Activated CD8-positive, alpha-beta T cell treated with anti-CD3 and anti-CD28 coated beads for 36 hours (primary cell): ENCODE measurements at regions not wholly inside any gene's neighbourhood (a gene's known extent, or its start where the extent isn't known, plus 50 kb on each side); places are given as distances from the start of the nearest gene placed in this dataset.

ENCODE experiments used
- ATAC-seq: fragments of 200-7000 bp; cut with Tn5 transposase; one replicate; pipeline ENCODE4 v1.10.0; 2021; ENCODE audit warnings: mild to moderate bottlenecking, moderate library complexity
- CTCF ChIA-PET: fragments of 350-600 bp; sonication (Branson Sonifier 250); formaldehyde crosslinking; loops from one replicate; lab custom pipeline; 2021; ENCODE audit warnings: antibody characterized with exemption; lab: Charles Lee
- POLR2A ChIA-PET: fragments of 350-600 bp; sonication (Branson Sonifier 250); formaldehyde crosslinking; loops from one replicate; lab custom pipeline; 2021; ENCODE audit warnings: antibody characterized with exemption; lab: Charles Lee
- DNase-seq: peaks from one replicate; pipeline ENCODE4 v3.0.0-alpha.2; 2020
- H3K27ac Mint-ChIP-seq: one replicate; pipeline ENCODE4 v1.8.0; 2021; ENCODE audit warnings: mild to moderate bottlenecking, mixed read lengths
- H3K27me3 Mint-ChIP-seq: one replicate; pipeline ENCODE4 v1.8.0; 2021; ENCODE audit warnings: mixed read lengths
- H3K36me3 Mint-ChIP-seq: one replicate; pipeline ENCODE4 v1.8.0; 2021; ENCODE audit warnings: low read depth, mixed read lengths
- H3K4me1 Mint-ChIP-seq: one replicate; pipeline ENCODE4 v1.8.0; 2021; ENCODE audit warnings: low read depth, mixed read lengths
- H3K4me3 Mint-ChIP-seq: one replicate; pipeline ENCODE4 v1.8.0; 2021; ENCODE audit warnings: mild to moderate bottlenecking, moderate library complexity, mixed read lengths
- H3K9me3 Mint-ChIP-seq: one replicate; pipeline ENCODE4 v1.8.0; 2021; ENCODE audit warnings: mixed read lengths
- intact Hi-C: fragments of 100-400 bp; cut with micrococcal nuclease; formaldehyde crosslinking; loops from one replicate; pipeline ENCODE4 v1.10.0; 2022
- TF ChIP-seq, protein P1 (sequence below): fragments of 200-600 bp; IDR thresholded peaks from one replicate; pipeline ENCODE4 v1.8.0; 2022; ENCODE audit warnings: antibody characterized with exemption, mild to moderate bottlenecking

DNA sequence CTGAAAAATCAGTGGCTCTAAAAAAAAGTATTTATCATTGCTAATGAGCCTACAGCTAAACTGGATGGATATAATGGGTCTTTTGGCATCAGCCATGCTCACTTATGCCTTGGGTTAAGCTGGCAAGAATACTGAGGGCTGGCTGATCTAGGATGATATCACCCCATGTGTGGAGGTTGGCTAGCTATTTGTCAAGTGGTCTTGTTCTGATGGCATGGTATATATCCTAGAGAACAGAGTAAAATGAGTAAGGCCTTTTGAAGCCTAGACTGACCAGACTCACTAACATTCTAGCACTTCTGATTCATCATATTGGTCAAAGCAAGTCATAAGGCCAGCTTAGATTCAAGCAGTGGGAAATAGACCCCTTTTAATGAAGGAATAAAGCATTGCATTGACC is 383.0 kb downstream of the SLITRK1 start:
- peaks cover 12% of the 10 kb centered on the region for H3K9me3 Mint-ChIP-seq
- TF ChIP-seq, protein P1, sequence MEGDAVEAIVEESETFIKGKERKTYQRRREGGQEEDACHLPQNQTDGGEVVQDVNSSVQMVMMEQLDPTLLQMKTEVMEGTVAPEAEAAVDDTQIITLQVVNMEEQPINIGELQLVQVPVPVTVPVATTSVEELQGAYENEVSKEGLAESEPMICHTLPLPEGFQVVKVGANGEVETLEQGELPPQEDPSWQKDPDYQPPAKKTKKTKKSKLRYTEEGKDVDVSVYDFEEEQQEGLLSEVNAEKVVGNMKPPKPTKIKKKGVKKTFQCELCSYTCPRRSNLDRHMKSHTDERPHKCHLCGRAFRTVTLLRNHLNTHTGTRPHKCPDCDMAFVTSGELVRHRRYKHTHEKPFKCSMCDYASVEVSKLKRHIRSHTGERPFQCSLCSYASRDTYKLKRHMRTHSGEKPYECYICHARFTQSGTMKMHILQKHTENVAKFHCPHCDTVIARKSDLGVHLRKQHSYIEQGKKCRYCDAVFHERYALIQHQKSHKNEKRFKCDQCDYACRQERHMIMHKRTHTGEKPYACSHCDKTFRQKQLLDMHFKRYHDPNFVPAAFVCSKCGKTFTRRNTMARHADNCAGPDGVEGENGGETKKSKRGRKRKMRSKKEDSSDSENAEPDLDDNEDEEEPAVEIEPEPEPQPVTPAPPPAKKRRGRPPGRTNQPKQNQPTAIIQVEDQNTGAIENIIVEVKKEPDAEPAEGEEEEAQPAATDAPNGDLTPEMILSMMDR = no peak
- DNase-seq (no peak), ATAC-seq (no peak)
- no peaks in the 10 kb centered on the region for H3K36me3 Mint-ChIP-seq
- intact Hi-C loops = no loop called here
- H3K4me1 Mint-ChIP-seq = no peaks in the 10 kb centered on the region
- no peaks in the 10 kb centered on the region for H3K27me3 Mint-ChIP-seq
- no peak overlapping the region for H3K27ac Mint-ChIP-seq
- H3K4me3 Mint-ChIP-seq = no peak overlapping the region
- POLR2A ChIA-PET = no interaction called here
- CTCF ChIA-PET = no interaction called here

DNA sequence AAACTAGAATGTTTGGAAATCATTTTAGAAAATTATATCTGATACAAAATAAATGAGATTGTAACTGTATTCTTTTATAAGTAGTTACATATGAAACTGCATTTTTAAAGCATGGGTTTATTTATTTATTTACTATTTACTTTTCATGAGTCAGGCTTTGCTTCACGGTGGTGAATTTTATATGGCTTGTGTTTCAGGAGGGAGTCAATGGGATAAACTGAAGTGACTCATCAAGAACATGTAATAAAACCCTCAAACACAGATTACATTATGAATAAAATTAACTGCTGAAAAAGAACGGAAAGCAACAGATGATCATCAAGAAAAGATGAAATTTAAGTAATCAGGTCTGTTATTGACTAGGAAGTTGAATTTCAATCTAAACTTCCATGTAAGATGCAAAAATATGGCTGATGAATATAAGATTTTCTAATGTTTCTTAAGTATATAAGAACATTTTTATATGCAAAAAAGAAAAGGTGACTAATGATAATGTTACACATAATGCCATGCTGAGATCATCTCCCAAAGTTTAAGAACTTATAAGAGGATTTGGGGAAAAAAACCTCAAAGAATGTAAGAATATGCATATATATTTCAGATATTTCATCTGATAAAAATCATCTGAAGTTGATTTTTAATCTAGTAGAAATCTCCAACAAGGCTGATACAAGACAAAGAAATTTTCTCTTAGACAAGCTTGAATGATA is 383.6 kb downstream of the SLITRK1 start:
- Mint-ChIP-seq H3K36me3 (no peaks in the 10 kb centered on the region), H3K27me3 (no peaks in the 10 kb centered on the region), H3K27ac (no peak overlapping the region), H3K4me3 (no peak overlapping the region), H3K4me1 (no peaks in the 10 kb centered on the region), H3K9me3 (peaks cover 12% of the 10 kb centered on the region)
- ChIA-PET POLR2A (no interaction called here), CTCF (no interaction called here)
- TF ChIP-seq, protein P1 = no peak
- DNase-seq = no peak
- intact Hi-C loops = no loop called here
- ATAC-seq = no peak

DNA sequence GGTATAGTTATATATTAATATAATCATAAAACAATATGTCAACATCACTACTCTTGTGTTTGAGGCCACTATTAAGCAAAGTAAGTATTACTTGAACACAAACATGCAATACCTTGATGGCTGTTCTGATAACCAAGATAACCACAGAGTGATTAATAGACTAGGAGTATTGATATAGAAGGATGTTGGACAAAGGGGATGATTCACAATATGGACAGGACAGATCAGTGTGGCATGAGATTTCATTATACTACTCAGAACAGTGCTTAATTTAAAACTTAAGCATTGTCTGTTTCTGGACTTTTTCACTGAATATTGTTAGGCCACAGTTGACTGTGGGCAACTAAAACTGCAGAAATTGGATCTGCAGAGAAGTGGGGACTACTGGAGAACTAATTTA is 384.2 kb downstream of the SLITRK1 start:
- Mint-ChIP-seq H3K4me3 (no peak overlapping the region), H3K27me3 (no peaks in the 10 kb centered on the region), H3K4me1 (no peaks in the 10 kb centered on the region), H3K9me3 (peaks cover 10% of the 10 kb centered on the region), H3K36me3 (no peaks in the 10 kb centered on the region), H3K27ac (no peak overlapping the region)
- TF ChIP-seq, protein P1 = no peak
- DNase-seq = no peak
- CTCF ChIA-PET = no interaction called here
- POLR2A ChIA-PET = no interaction called here
- intact Hi-C loops = no loop called here
- no peak for ATAC-seq

DNA sequence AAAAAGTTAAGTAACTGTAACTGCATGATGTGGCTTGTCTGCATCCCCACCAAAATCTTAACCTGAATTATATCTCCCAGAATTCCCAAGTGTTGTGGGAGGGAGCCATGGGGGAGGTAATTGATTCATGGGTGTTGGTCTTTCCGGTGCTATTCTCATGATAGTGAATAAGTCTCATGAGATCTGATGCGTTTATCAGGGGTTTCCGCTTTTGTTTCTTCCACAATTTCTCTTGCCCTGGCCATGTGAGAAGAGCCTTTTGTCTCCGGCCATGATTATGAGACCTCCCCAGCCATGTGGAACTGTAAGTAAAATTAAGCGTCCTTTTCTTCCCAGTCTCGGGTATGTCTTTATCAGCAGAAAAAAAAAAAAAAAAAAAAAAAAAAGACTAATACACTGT is 385.8 kb downstream of the SLITRK1 start:
- Mint-ChIP-seq H3K27ac (no peak overlapping the region), H3K27me3 (no peaks in the 10 kb centered on the region), H3K4me3 (no peak overlapping the region), H3K4me1 (no peaks in the 10 kb centered on the region), H3K9me3 (peaks cover 8% of the 10 kb centered on the region), H3K36me3 (no peaks in the 10 kb centered on the region)
- CTCF ChIA-PET = no interaction called here
- POLR2A ChIA-PET = no interaction called here
- DNase-seq (no peak), ATAC-seq (no peak)
- intact Hi-C loops = no loop called here
- TF ChIP-seq, protein P1 = no peak

DNA sequence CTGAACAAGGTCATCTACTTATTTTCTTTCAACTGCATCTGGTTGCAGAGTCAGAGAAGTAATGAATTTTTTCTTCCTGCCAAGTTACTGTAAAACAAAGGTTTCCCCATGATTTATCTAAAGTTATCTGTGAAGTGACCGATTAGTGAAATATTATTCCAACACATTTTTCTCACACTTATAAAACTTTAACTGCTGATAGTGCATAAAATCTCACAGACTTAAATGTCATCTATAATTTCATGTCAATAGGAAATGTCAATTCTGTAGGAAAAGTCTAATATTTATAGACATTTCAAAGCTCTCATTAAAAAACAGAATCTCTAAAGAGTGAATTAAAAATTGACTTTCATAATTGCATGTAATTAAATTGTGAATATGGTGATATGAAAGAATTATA is 397.2 kb downstream of the SLITRK1 start:
- no peaks in the 10 kb centered on the region for H3K27me3 Mint-ChIP-seq
- H3K9me3 Mint-ChIP-seq = peaks cover 6% of the 10 kb centered on the region
- H3K4me3 Mint-ChIP-seq = no peak overlapping the region
- CTCF ChIA-PET = no interaction called here
- H3K36me3 Mint-ChIP-seq = no peaks in the 10 kb centered on the region
- POLR2A ChIA-PET = no interaction called here
- no peak for DNase-seq
- no peak overlapping the region for H3K27ac Mint-ChIP-seq
- intact Hi-C loops = no loop called here
- no peaks in the 10 kb centered on the region for H3K4me1 Mint-ChIP-seq
- no peak for ATAC-seq
- TF ChIP-seq, protein P1 = no peak
